SK-N-MC (cell line): ENCODE measurements at regions not wholly inside any gene's neighbourhood (a gene's known extent, or its start where the extent isn't known, plus 50 kb on each side); places are given as distances from the start of the nearest gene placed in this dataset.

Source experiments
- EZH2 ChIP-seq: fragments of 200-600 bp; sonication (generic); IDR thresholded peaks from one replicate; pipeline ENCODE4 v1.6.1; 2017; ENCODE audit warnings: antibody characterized with exemption
- POLR2AphosphoS5 ChIP-seq: IDR thresholded peaks from 2 replicates; pipeline ENCODE4 v1.6.1; 2012; ENCODE audit warnings: mild to moderate bottlenecking, low read depth, low read length, borderline replicate concordance

GRCh38 chr6:92161953-92162352 is 1257.4 kb downstream of the EPHA7 start:
- TF ChIP-seq EZH2 (no peak), POLR2AphosphoS5 (no peak)
